HEK293 (cell line): ENCODE measurements at regions not wholly inside any gene's neighbourhood (a gene's known extent, or its start where the extent isn't known, plus 50 kb on each side); places are given as distances from the start of the nearest gene placed in this dataset.

Source experiments
- ZBTB20 ChIP-seq: fragments of 450-650 bp; formaldehyde crosslinking; IDR thresholded peaks from 2 replicates; pipeline ENCODE4 v1.5.1; 2016; ENCODE audit warnings: missing biosample characterization, missing genetic modification characterization
- TF ChIP-seq, protein P1 (sequence below): fragments of 450-650 bp; formaldehyde crosslinking; IDR thresholded peaks from 2 replicates; pipeline ENCODE4 v1.5.1; 2016; ENCODE audit warnings: missing biosample characterization, missing genetic modification characterization, low read depth
- TF ChIP-seq, protein P2 (sequence below): IDR thresholded peaks from 2 replicates; pipeline ENCODE4 v1.6.1; 2011; ENCODE audit warnings: mild to moderate bottlenecking, low read depth, low read length, borderline replicate concordance

DNA sequence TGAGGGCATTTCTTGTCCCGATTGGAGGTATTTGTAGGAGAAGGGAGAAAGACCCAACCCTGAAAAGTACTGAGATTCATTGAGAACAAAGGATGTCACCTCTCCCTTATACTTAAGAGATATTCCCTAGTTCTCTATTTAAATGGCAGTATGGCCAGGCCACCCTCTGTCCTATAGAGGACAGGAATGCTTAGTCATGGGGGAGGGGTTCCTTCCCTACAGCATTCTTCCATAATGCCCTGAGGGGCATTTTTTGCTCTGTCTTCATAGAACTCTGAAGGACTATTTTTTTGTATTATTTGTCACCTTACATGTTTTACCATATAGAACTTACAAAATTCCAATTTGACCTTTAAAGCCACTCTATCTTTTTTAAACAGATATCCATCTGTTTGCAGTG is 176.3 kb downstream of the TMEM161B start:
- TF ChIP-seq, protein P1, sequence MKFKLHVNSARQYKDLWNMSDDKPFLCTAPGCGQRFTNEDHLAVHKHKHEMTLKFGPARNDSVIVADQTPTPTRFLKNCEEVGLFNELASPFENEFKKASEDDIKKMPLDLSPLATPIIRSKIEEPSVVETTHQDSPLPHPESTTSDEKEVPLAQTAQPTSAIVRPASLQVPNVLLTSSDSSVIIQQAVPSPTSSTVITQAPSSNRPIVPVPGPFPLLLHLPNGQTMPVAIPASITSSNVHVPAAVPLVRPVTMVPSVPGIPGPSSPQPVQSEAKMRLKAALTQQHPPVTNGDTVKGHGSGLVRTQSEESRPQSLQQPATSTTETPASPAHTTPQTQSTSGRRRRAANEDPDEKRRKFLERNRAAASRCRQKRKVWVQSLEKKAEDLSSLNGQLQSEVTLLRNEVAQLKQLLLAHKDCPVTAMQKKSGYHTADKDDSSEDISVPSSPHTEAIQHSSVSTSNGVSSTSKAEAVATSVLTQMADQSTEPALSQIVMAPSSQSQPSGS (tag by site-specific recombination): no peak
- TF ChIP-seq, protein P2, sequence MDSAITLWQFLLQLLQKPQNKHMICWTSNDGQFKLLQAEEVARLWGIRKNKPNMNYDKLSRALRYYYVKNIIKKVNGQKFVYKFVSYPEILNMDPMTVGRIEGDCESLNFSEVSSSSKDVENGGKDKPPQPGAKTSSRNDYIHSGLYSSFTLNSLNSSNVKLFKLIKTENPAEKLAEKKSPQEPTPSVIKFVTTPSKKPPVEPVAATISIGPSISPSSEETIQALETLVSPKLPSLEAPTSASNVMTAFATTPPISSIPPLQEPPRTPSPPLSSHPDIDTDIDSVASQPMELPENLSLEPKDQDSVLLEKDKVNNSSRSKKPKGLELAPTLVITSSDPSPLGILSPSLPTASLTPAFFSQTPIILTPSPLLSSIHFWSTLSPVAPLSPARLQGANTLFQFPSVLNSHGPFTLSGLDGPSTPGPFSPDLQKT: no peak
- no peak for TF ChIP-seq ZBTB20 (tag by site-specific recombination)
